Sciatic nerve (tissue), 2 donors: ENCODE measurements at regions not wholly inside any gene's neighbourhood (a gene's known extent, or its start where the extent isn't known, plus 50 kb on each side); places are given as distances from the start of the nearest gene placed in this dataset.
"Not testable (repeated sequence)": the region's sequence is repeated elsewhere in the genome, so short reads cannot be mapped to it uniquely, and the experiment has no call there.

Source experiments
- ATAC-seq: fragments of 200-7000 bp; cut with Tn5 transposase; one replicate; pipeline ENCODE4 v1.9.1; 2020; ENCODE audit warnings: mild to moderate bottlenecking, moderate library complexity
- DNase-seq: peaks from one replicate; pipeline ENCODE4 v3.0.0-alpha.2; 2020; ENCODE audit warnings: low spot score
- intact Hi-C: fragments of 100-400 bp; cut with DNase I; formaldehyde crosslinking; loops from one replicate; pipeline ENCODE4 v1.14.2; 2022
- donor health status: DM: no; HTN: no; CAD: no.
- donor health status: DM: no; HTN: no; CAD: no.

DNA sequence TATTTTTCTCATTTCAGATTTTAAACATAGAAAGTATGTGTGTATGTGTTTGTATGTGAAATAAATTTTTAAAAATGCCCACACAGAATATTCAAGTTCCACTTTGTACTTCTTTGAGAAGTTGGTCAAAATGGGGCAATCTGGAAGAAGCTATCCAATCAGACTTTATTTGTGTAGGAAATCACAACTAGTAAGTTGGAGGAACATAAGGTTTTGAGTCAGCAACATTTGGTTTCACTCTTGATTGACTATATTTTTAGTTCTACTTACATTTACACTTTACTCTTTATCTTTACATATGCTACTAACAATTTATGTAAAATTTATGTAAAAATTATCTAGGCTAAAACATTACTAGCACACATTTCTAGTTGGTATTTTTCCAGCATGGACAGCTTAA is 128.1 kb downstream of the ATXN7L3B start:
- ATAC-seq, result no peak

GRCh38 chr12:74671421-74671820 is 133.8 kb downstream of the ATXN7L3B start:
- intact Hi-C loops, result no loop called here
- DNase-seq, result no peak
- ATAC-seq, result no peak

More for the DNA sequence above, 128.1 kb downstream of the ATXN7L3B start:
- intact Hi-C loops, result no loop called here
- no peak for DNase-seq

- ATAC-seq, DNase-seq, intact Hi-C loops: not testable (repeated sequence)
These were observed 139.3 kb downstream of the ATXN7L3B start for GRCh38 chr12:74676955-74677354.

- DNase-seq (no peak), ATAC-seq (no peak)
- intact Hi-C loops, result no loop called here
These were observed 147.8 kb downstream of the ATXN7L3B start for GRCh38 chr12:74685385-74685784.

GRCh38 chr12:74689071-74689655 is 151.5 kb downstream of the ATXN7L3B start:
- intact Hi-C loops, result no loop called here
- DNase-seq, result no peak
- no peak for ATAC-seq

DNA sequence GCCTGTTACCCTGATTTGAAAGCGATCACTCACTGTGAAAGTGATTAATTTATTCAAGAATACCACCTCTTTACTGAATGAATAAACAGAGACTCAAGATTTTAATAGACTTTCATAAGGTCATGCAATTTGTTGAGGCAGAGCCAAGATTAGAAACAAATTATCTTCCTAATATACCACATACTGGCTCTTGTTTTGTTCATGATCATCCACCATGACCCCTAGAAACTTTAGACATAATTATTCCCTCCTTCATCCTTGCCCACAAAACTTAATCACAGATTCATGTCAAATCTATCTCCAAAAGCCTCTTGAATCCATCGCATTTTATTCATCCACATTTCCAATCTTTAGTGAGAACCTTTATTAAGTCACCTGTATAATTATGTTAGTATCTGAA is 152.3 kb downstream of the ATXN7L3B start:
- intact Hi-C loops, result no loop called here
- no peak for DNase-seq
- no peak for ATAC-seq

GRCh38 chr12:74719447-74719846 is 181.8 kb downstream of the ATXN7L3B start:
- DNase-seq, result no peak
- ATAC-seq, result no peak
- intact Hi-C loops, result no loop called here

- no peak for ATAC-seq
- no peak for DNase-seq
- intact Hi-C loops, result no loop called here
These were observed 185.1 kb downstream of the ATXN7L3B start for GRCh38 chr12:74722709-74723108.

DNA sequence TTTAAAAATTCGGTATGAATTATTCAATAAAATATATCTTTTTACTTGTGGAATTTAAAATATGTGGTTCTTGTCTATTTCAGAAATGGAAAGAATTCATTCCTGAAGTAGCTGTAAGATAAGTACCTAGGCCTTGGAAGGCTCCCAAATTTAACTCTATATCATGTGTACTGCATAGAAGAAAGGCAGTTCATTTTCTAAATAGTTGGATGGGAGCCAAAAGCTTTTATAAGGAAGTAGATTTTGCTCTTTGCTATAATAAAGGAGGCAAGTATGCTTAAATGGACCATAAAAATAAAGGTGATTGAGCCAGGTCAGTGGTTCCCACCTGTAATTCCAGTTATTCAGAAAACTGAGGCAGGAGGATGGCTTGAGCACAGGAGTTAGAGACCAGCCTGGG is 187.5 kb downstream of the ATXN7L3B start:
- intact Hi-C loops, result no loop called here
- ATAC-seq (no peak), DNase-seq (no peak)

GRCh38 chr12:74728006-74728405 is 190.4 kb downstream of the ATXN7L3B start:
- ATAC-seq (no peak), DNase-seq (no peak)
- intact Hi-C loops, result no loop called here

DNA sequence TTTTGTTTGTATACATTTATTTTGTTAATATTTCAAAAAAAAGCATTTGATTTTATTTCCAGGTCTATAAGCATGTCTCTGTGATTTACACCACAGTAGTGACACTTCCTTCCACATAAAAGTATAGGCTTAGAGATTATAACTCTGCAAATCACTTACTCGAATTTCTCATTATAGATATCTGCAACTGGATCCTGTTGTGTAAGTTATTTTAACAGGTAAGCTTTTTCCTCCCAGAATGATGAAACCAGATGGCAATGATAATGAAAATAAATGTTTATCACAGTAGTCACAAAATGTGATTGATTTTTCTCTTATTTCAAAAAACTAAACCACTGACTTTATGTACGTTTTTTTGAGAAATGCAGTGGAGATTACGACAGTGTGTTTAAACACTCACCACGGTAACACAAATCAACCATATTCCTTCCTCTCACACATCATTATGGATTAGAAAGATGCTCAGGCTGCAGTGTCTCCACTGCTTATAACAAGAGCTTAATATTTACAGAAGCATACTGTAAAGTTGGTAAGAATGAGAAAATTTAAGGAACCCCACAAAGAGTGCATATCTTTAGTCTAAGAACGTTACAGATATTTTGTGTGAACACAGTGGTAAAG is 194.6 kb downstream of the ATXN7L3B start:
- no peak for ATAC-seq
- no peak for DNase-seq
- intact Hi-C loops, result no loop called here

GRCh38 chr12:74732826-74733225 is 195.2 kb downstream of the ATXN7L3B start:
- ATAC-seq, result no peak
- intact Hi-C loops, result no loop called here
- DNase-seq, result no peak

- DNase-seq, result no peak
- intact Hi-C loops, result no loop called here
- no peak for ATAC-seq
These were observed 203.5 kb downstream of the ATXN7L3B start for GRCh38 chr12:74741112-74741511.

- DNase-seq (no peak), ATAC-seq (no peak)
- intact Hi-C loops, result no loop called here
These were observed 209.7 kb downstream of the ATXN7L3B start for GRCh38 chr12:74747305-74747704.

GRCh38 chr12:74751441-74751840 is 213.8 kb downstream of the ATXN7L3B start:
- intact Hi-C loops, result no loop called here
- DNase-seq, result no peak
- ATAC-seq, result no peak

DNA sequence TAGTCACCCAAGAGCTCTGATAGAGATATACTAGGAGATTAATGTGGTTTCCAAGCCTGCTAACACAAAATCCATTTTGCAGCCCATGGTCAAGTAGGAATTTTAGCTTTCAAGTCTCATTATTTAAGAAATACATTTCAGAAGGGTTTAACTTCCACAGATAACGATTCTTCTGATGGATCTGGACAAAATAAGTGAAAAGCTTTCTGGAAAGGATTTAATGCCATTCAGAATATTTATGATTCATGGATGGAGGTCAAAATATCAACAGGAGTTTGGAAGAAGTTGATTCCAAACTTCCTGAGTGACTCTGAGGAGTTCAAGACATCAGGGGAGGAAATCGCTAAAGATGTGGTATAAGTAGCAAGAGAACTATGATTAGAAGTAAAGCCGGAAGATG is 214.6 kb downstream of the ATXN7L3B start:
- ATAC-seq, result no peak

DNA sequence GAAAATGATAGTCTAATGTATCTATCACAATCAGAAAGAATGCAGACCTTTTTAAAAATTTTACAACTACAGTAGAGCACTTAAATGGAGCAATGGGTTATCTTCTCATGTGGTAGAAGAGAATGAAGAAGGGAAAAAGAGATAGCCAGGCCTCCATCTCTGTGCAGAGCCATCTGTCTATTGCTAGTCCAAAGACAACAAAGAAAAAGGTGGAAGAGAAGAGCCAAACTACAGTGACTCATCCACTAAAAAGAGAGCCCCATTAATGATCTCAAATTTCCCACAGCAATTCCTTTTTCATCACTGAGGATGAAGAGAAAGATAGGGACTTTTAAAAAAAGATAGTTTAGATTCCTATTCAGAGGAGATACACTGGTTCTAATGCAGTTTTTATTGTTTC is 232.9 kb downstream of the ATXN7L3B start:
- DNase-seq (no peak), ATAC-seq (no peak)
- intact Hi-C loops, result no loop called here

More for the DNA sequence above, 214.6 kb downstream of the ATXN7L3B start:
- no peak for DNase-seq
- intact Hi-C loops, result no loop called here

- intact Hi-C loops, result no loop called here
- ATAC-seq, result no peak
- no peak for DNase-seq
These were observed 237.6 kb downstream of the ATXN7L3B start for GRCh38 chr12:74775276-74775675.

- DNase-seq (no peak), ATAC-seq (no peak)
- intact Hi-C loops, result no loop called here
These were observed 238.7 kb downstream of the ATXN7L3B start for GRCh38 chr12:74776378-74776777.

DNA sequence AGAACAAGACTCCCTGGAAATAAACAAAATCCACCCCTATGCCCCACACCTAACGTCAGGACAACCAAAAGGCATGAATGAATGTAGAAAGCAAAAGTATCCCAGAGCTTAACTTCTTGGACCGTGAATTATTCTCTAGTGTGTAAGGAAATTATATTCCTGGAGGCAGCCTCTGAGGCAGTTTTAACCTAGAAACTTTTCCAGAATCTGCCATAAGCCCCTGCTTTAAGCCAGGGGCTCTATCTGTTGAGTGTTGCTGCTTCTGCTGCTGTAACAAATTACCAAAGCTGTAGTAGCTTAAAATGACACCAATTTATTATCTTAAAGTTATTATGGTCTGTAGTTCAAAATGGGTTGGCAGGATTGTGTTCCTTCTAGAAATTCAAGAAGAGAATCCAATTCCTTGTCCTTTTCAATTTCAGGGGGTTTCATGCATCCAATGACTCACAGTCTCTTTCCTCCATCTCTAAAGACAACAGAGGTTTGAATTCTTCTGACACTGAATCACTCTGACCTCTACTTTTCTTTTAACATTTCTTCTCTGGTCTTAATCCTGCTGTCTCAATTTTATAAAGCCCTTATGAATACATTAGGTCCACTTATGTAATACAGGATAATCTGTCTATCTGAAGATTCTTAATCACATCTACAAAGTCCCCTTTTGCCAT is 242.7 kb downstream of the ATXN7L3B start:
- DNase-seq, result no peak
- intact Hi-C loops, result no loop called here
- ATAC-seq, result no peak

DNA sequence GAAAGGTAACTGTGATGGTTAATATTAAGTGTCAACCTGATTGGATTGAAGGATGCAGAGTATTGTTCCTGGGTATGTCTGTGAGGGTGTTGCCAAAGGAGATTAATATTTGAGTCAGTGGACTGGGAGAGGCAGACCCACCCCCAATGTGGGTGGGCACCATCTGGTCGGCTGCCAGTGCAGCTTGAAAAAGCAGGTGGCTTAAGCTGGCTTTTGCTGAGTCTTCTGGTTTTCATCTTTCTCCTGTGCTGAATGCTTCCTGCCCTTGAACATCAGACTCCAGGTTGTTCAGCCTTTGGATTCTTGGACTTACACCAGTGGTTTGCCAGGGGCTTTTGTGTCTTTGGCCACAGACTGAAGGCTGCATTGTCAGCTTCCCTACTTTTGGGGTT is 243.2 kb downstream of the ATXN7L3B start:
- ATAC-seq, DNase-seq, intact Hi-C loops: not testable (repeated sequence)
